Adipose tissue (tissue), 3 donors: ENCODE measurements at regions not wholly inside any gene's neighbourhood (a gene's known extent, or its start where the extent isn't known, plus 50 kb on each side); places are given as distances from the start of the nearest gene placed in this dataset.

Experiments used
- H3K27ac ChIP-seq: one replicate; pipeline ENCODE4 v1.5.1; 2013; ENCODE audit warnings: low read depth, low read length
- WGBS, 3 donors: extraction: QIAGEN DNeasy Blood & Tissue Kit; methylation state at CpG; one replicate each; pipeline ENCODE4 v1.1.7; 2013; 5-methylcytosine and 5-hydroxymethylcytosine counted together
- donor health status: healthy with polysubstance abuse.
- donor health status: Bipolar disorder and iron deficiency.
- donor health status: healthy.

DNA sequence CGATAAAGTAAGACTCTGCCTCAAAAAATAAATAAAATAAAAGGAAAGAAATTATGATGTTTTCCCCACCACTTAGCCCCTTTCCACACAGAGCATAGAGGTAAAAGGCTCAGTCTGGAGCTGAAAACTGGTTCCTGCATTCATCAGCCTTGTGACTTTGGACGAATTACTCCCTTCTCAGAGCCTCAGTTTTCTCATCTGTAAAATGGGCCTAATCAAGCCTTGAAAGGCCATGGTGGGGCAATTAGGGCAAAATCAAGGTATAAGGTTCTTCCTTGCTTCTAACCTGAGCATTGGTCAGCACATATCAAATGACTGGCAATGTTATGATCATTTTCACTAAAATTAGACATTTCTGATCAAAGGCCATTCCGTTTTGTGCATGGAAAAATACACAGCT lies 417.7 kb downstream of the MN1 start:
- no peak overlapping the region for H3K27ac ChIP-seq
- WGBS, 3 donors: 65 to 89% (median 85%) methylated on average over 3 of the region's 3 CpGs

- no peak overlapping the region for H3K27ac ChIP-seq
- WGBS, 3 donors: 89 to 91% (median 91%) methylated on average over 16 of the region's 16 CpGs
Observed at GRCh38 chr22:27385261-27385998, 416.1 kb downstream of the MN1 start.

DNA sequence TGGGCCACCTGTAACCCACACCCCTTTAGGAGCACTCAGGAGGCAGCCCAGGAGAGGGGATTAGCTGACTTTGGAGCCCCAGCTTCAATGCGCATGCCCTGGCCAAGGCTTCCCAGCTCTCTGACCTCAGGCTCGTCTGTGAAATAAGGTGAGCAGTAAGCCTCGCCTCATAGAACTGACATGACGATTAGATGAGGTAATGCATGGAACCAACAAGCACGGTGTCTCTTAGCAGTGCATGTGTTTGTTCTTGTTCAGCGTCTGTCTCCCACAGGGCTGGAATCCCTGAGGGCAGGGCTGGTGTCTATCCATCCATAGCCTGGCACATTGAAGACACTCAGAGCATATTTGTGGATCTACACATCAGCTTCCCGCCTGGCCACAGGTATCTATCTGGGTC lies 415.4 kb downstream of the MN1 start:
- H3K27ac ChIP-seq: no peak overlapping the region
- WGBS, 3 donors: 80 to 86% (median 86%) methylated on average over 7 of the region's 7 CpGs

DNA sequence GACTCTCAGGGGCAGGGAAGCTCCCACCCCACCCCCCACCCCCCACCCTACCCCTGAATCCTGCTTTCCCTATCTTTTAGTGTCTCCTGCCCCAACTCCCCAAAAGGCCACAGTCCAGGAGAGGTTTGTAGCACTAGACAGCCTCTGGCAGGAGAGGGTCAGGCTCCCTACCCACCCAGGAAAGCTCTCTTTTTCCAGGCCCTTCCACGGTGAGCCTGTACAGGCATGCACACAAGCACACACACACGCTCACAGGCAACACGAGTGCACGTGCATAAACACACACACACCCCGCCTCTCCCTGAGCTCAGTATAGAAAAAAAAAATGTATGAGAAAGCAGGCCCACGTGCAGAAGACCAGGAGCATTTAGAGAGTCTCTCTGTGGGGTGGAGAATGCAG lies 414.0 kb downstream of the MN1 start:
- WGBS, 3 donors: 66 to 73% (median 71%) methylated on average over 6 of the region's 6 CpGs
- H3K27ac ChIP-seq: no peak overlapping the region

GRCh38 chr22:27388090-27388600 lies 413.4 kb downstream of the MN1 start:
- H3K27ac ChIP-seq: no peak overlapping the region
- 61 to 89% (median 70%) methylated on average over 3 of the region's 3 CpGs for WGBS, 3 donors

DNA sequence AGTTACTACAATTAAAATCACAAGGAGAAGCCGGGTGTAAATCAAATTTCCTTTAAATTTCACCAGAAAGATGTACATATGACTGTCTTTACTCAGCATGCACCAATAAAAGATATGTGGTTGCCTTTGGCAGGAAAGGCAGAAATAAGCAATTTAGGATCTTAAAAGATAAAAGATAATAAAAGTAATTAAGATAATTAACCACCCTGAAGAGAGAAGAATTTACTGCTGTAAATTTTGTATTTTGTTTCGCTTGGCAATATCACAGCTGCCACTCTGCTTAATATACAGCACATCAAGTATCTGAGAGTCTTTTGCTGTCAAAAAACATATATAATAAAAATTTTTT lies 411.9 kb downstream of the MN1 start:
- WGBS, 3 donors: 88 to 92% (median 89%) methylated on average over 2 of the region's 2 CpGs
- no peak overlapping the region for H3K27ac ChIP-seq

DNA sequence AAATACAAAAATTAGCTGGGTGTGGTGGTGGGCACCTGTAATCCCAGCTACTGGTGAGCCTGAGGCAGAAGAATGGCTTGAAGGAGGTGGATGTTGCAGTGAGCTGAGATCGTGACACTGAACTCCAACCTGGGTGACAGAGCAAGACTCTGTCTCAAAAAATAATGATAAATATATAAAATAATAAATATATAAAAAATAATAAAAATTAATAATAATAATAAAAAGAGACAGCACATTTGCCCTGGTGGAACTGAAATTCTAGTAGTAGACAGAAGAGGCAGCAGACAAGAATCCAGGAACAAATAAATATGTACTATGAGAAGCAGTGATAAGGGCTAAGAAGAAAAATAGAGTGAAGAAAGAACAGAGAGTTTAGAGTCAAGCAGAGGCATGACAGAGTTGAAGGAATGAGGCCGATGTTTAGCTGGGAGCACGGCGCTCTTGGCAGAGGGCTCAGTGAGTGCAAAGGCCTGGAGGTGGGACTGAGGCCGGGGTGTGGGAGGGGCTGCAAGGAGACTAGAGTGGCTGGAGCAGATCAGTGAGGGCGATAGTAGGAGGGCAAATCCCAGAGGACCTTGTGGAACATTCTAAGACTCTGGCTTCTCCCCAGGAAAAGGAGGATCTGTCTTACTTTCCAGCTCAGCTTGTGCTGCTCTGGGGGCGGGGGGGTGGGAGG lies 410.3 kb downstream of the MN1 start:
- H3K27ac ChIP-seq: no peak overlapping the region
- WGBS, 3 donors: 37 to 63% (median 42%) methylated on average over 7 of the region's 7 CpGs

DNA sequence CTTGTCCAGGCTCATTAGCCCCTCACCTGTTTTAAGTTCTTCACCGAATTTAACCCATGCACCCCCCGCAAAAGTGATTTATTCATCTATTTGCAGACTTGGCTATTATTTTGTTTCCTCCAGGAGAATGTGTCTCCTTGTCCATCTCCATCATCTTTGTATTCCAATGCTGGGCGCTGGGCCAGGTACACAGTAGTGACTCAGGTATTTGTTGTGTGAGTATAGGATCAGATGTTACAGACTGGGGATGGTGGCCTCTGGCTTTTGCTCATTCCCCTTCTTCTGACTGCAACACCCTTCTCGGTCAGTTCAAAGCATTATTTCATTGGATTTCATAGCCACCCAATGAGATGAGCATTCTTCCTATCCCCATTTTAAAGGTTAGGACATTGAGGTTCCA lies 408.2 kb downstream of the MN1 start:
- H3K27ac ChIP-seq: no peak overlapping the region
- WGBS, 3 donors: 82 to 97% (median 92%) methylated on average over 4 of the region's 4 CpGs

DNA sequence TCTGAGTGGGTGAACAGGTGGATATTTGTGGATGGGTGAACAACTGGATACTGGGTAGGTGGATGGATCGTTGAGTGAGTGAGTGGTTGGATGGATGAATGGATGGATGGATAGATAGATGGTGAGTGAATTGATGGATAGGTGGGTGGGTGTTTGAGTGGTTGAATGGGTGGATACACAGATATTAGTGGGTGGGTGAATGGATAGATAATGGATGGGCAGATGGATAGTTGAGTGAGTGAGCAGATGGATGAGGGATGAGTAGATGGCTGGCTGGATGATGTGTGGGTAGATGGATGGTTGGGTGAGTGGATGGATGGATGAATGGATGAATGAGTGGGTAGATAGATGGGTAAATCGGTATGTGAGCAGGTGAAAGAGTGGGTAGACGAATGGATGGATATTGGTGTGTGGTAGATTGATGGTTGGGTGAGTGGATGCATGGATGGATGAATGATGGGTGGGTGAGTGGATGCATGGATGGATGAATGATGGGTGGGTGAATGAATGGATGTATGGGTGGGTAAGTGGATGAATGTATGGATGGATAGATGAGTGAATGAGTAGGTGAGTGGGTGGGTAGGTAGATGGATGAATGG lies 406.7 kb downstream of the MN1 start:
- H3K27ac ChIP-seq: no peak overlapping the region
- 88 to 90% (median 90%) methylated on average over 3 of the region's 3 CpGs for WGBS, 3 donors

- 77 to 81% (median 79%) methylated on average over 6 of the region's 6 CpGs for WGBS, 3 donors
- H3K27ac ChIP-seq: no peak overlapping the region
Observed at GRCh38 chr22:27397036-27397953, 404.3 kb downstream of the MN1 start.

GRCh38 chr22:27397954-27398342 lies 403.6 kb downstream of the MN1 start:
- WGBS, 3 donors: 50 to 66% (median 64%) methylated on average over 13 of the region's 13 CpGs
- no peak overlapping the region for H3K27ac ChIP-seq

- WGBS, 3 donors: 36 to 41% (median 38%) methylated on average over 19 of the region's 19 CpGs
- no peak overlapping the region for H3K27ac ChIP-seq
Observed at GRCh38 chr22:27399161-27399560, 402.4 kb downstream of the MN1 start.

DNA sequence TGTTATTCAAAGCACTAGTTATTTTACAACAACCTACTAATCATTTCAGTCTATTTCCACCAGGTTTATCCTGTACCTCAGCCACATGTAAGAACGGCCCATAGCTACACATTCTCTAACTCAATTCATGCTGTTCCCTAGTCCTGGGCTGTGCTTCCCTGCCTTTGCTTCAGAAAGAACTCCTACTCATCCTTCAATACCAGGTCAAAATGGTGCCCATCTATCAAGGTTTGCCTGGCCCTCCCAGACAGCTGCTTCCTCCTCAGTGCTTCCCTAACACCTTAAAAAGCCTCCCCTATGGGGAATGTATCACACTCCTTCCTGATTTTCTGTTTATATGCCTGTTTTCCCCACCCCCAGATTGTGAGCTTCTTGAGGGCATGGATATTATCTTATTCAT lies 400.7 kb downstream of the MN1 start:
- WGBS, 3 donors: 0 to 4% (median 2%) methylated on average over 1 of the region's 1 CpG
- no peak overlapping the region for H3K27ac ChIP-seq

DNA sequence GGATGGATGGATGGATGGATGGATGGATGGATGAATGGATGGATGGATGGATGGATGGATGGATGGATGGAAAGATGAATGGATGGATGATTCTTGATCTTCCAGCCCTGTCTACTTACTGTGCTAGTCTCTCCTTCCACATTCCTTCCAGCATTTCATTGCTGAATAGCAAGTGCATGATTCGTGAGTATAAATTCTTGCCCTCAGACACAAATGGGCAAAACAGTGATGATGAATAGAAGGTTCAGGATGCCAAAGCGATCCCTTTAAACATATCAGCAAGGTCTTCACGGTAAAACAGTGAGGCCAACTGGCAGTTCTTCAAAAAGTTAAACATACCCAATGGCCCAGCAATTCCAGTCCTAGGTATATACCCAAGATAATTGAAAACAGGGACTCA lies 400.2 kb downstream of the MN1 start:
- H3K27ac ChIP-seq: no peak overlapping the region
- 80 to 84% (median 81%) methylated on average over 3 of the region's 3 CpGs for WGBS, 3 donors

- 87 to 91% (median 90%) methylated on average over 5 of the region's 5 CpGs for WGBS, 3 donors
- H3K27ac ChIP-seq: no peak overlapping the region
Observed at GRCh38 chr22:27404441-27404840, 397.1 kb downstream of the MN1 start.

GRCh38 chr22:27405672-27406388 lies 395.7 kb downstream of the MN1 start:
- WGBS, 3 donors: 62 to 66% (median 63%) methylated on average over 9 to 10 of the region's 10 CpGs
- H3K27ac ChIP-seq: no peak overlapping the region

- 95 to 98% (median 98%) methylated on average over 2 of the region's 2 CpGs for WGBS, 3 donors
- no peak overlapping the region for H3K27ac ChIP-seq
Observed at GRCh38 chr22:27406389-27406861, 395.1 kb downstream of the MN1 start.
